ENCODE measurements at regions not wholly inside any gene's neighbourhood (a gene's known extent, or its start where the extent isn't known, plus 50 kb on each side); places are given as distances from the start of the nearest gene placed in this dataset.

GRCh38 chr13:107968470-107968869 lies 246.9 kb downstream of the LIG4 start:
- no peak overlapping the region for H3K27ac Mint-ChIP-seq
- H3K4me1 Mint-ChIP-seq, result no peaks in the 10 kb centered on the region
- DNase-seq (no peak), ATAC-seq (ENCODE audit: low read depth in 2 of 2) (no peak)
- Histone ChIP-seq H3K4me1 (ENCODE audit: control insufficient read depth, insufficient read depth, low read length, poor library complexity, severe bottlenecking) (no peaks in the 10 kb centered on the region), H3K9me3 (ENCODE audit: control insufficient read depth in 2 of 2, low read length in 2 of 2) (no peaks in the 10 kb centered on the region), H3K27me3 (ENCODE audit: control insufficient read depth, insufficient read depth, low read length) (no peaks in the 10 kb centered on the region), H3K27ac (ENCODE audit: insufficient read depth, low read length, poor library complexity, severe bottlenecking) (no peak overlapping the region), H3K36me3 (ENCODE audit: control insufficient read depth, insufficient read depth, low read length) (no peaks in the 10 kb centered on the region), H3K4me3 (ENCODE audit: low read depth, low read length) (no peak overlapping the region)
- peaks cover 0 to 14% (median 5%) of the 10 kb centered on the region in 7 donors for H3K9me3 Mint-ChIP-seq
- H3K27me3 Mint-ChIP-seq, result no peaks in the 10 kb centered on the region
- H3K36me3 Mint-ChIP-seq, result no peaks in the 10 kb centered on the region
- no peak overlapping the region for H3K4me3 Mint-ChIP-seq

DNA sequence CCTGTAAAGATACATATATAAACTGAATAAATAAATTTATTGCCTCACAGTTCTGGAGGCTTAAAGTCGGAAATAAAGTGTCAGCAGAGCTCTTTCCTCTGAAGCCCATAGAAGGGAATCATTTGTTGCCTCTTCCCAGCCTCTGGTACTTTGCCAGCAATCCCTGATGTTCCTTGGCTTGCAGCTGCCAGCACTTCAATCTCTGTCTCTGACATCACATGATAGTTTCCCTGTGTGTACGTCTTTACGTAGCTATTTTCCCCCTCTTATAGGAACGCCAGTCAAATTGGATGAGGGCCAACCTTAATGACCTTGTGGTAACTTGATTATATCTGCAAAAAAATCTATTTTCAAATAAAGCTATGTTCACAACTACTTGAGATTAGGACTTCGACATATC lies 250.9 kb downstream of the LIG4 start:
- no peaks in the 10 kb centered on the region for H3K27me3 Mint-ChIP-seq
- H3K36me3 Mint-ChIP-seq, result no peaks in the 10 kb centered on the region
- no peak overlapping the region for H3K27ac Mint-ChIP-seq

DNA sequence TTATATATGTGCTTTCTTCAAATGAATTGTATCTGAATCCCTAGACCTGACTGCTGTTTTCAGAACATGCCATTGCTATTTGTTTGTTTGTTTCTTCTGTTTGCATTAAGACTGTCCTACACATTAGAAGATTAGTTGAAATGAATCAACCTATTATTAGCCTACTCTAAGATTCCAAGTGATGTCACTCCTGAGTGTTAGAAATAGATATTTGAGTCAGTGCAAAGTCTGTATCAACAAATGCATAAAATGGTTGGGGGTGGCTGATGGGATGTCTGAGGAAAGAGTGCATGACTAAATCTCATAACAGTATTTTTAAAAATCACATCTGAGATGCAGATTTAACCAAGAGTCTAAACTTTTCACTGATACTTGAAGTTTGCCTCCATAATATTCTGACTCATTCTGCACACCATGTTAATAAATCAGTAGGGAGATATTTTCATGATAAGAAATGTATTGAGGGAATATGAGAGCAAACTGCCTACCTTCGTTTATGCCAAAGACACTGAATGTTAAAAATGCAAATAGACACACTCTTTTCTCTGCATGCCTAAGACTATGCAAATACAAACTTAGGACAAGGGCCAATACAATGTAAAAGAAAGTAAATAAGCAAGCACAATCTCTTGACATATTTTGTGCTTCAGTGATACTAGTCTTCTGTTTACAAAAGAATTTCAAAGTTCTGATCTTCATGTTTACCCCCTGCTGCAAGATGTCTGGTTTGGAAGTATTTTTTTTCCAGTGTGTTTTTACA lies 253.3 kb downstream of the LIG4 start:
- ATAC-seq (ENCODE audit: low read depth in 2 of 2) (no peak), DNase-seq (no peak)
- Mint-ChIP-seq H3K27ac (no peak overlapping the region), H3K4me3 (no peak overlapping the region), H3K27me3 (no peaks in the 10 kb centered on the region), H3K9me3 (peaks cover 0 to 15% (median 4%) of the 10 kb centered on the region in 7 donors), H3K36me3 (no peaks in the 10 kb centered on the region), H3K4me1 (no peaks in the 10 kb centered on the region)
- Histone ChIP-seq H3K4me1 (ENCODE audit: control insufficient read depth, insufficient read depth, low read length, poor library complexity, severe bottlenecking) (no peaks in the 10 kb centered on the region), H3K4me3 (ENCODE audit: low read depth, low read length) (no peak overlapping the region), H3K36me3 (ENCODE audit: control insufficient read depth, insufficient read depth, low read length) (no peaks in the 10 kb centered on the region), H3K9me3 (ENCODE audit: control insufficient read depth in 2 of 2, low read length in 2 of 2) (no peaks in the 10 kb centered on the region), H3K27ac (ENCODE audit: insufficient read depth, low read length, poor library complexity, severe bottlenecking) (no peak overlapping the region), H3K27me3 (ENCODE audit: control insufficient read depth, insufficient read depth, low read length) (no peaks in the 10 kb centered on the region)

More for the DNA sequence above, 250.9 kb downstream of the LIG4 start:
- ATAC-seq (ENCODE audit: low read depth in 2 of 2), result no peak
- H3K4me3 ChIP-seq (ENCODE audit: low read depth, low read length), result no peak overlapping the region
- Mint-ChIP-seq H3K9me3 (peaks cover 0 to 15% (median 5%) of the 10 kb centered on the region in 7 donors), H3K4me1 (no peaks in the 10 kb centered on the region), H3K4me3 (no peak overlapping the region)
- no peak for DNase-seq
- H3K4me1 ChIP-seq (ENCODE audit: control insufficient read depth, insufficient read depth, low read length, poor library complexity, severe bottlenecking), result no peaks in the 10 kb centered on the region
- no peaks in the 10 kb centered on the region for H3K36me3 ChIP-seq (ENCODE audit: control insufficient read depth, insufficient read depth, low read length)
- no peaks in the 10 kb centered on the region for H3K27me3 ChIP-seq (ENCODE audit: control insufficient read depth, insufficient read depth, low read length)
- H3K27ac ChIP-seq (ENCODE audit: insufficient read depth, low read length, poor library complexity, severe bottlenecking), result no peak overlapping the region
- H3K9me3 ChIP-seq (ENCODE audit: control insufficient read depth in 2 of 2, low read length in 2 of 2), result no peaks in the 10 kb centered on the region

DNA sequence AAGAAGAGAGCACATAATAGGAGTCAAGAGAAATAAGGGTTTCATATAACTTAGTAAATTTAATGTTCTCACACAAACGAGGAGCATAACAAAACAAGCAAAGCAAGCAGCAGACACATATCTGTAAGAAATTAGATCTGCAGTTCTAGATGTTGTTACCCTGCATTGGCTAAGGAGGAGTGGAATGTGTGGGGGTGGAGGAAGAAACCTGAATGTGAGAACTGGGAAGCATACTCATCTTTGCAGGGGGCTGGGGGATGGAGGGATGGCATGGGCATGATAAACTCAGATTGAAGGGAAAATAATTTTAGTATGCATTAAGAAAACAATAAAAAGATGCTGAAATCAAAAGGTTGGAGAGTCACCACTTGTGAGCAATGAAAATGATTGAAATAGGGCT lies 255.0 kb downstream of the LIG4 start:
- Histone ChIP-seq H3K4me1 (ENCODE audit: control insufficient read depth, insufficient read depth, low read length, poor library complexity, severe bottlenecking) (no peaks in the 10 kb centered on the region), H3K36me3 (ENCODE audit: control insufficient read depth, insufficient read depth, low read length) (no peaks in the 10 kb centered on the region), H3K4me3 (ENCODE audit: low read depth, low read length) (no peak overlapping the region), H3K9me3 (ENCODE audit: control insufficient read depth in 2 of 2, low read length in 2 of 2) (no peaks in the 10 kb centered on the region), H3K27me3 (ENCODE audit: control insufficient read depth, insufficient read depth, low read length) (no peaks in the 10 kb centered on the region), H3K27ac (ENCODE audit: insufficient read depth, low read length, poor library complexity, severe bottlenecking) (no peak overlapping the region)
- ATAC-seq (ENCODE audit: low read depth in 2 of 2), result no peak
- H3K4me1 Mint-ChIP-seq, result no peaks in the 10 kb centered on the region
- no peaks in the 10 kb centered on the region for H3K36me3 Mint-ChIP-seq
- H3K27me3 Mint-ChIP-seq, result no peaks in the 10 kb centered on the region
- peaks cover 0 to 16% (median 4%) of the 10 kb centered on the region in 7 donors for H3K9me3 Mint-ChIP-seq
- H3K4me3 Mint-ChIP-seq, result no peak overlapping the region
- no peak for DNase-seq
- H3K27ac Mint-ChIP-seq, result no peak overlapping the region

DNA sequence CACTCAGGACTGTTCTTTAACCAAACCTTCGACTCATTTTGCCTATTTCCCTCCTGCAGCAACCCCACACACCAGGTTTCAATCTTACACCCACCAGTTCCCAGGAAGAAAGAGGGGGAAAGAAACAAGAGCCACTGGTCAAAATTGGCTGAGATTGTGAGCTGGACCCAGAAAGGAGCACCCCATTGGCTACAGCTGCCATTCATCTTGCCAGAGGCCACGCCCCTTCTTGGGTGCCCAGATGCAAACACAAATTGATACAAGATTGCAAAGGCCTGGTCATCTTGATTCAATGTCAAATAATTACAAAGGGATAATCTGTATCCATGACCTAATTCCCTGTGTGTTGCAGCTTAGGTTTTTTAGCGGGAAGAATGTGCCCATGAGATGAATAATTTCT lies 258.4 kb downstream of the LIG4 start:
- ATAC-seq (ENCODE audit: low read depth in 2 of 2) (no peak), DNase-seq (no peak)
- no peaks in the 10 kb centered on the region for H3K36me3 ChIP-seq (ENCODE audit: control insufficient read depth, insufficient read depth, low read length)
- no peak overlapping the region for H3K27ac ChIP-seq (ENCODE audit: insufficient read depth, low read length, poor library complexity, severe bottlenecking)
- Mint-ChIP-seq H3K4me1 (no peaks in the 10 kb centered on the region), H3K27ac (no peak overlapping the region), H3K27me3 (no peaks in the 10 kb centered on the region), H3K9me3 (peaks cover 0 to 15% (median 5%) of the 10 kb centered on the region in 7 donors), H3K4me3 (no peak overlapping the region), H3K36me3 (no peaks in the 10 kb centered on the region)
- no peaks in the 10 kb centered on the region for H3K9me3 ChIP-seq (ENCODE audit: control insufficient read depth in 2 of 2, low read length in 2 of 2)
- no peak overlapping the region for H3K4me3 ChIP-seq (ENCODE audit: low read depth, low read length)
- H3K4me1 ChIP-seq (ENCODE audit: control insufficient read depth, insufficient read depth, low read length, poor library complexity, severe bottlenecking), result no peaks in the 10 kb centered on the region
- no peaks in the 10 kb centered on the region for H3K27me3 ChIP-seq (ENCODE audit: control insufficient read depth, insufficient read depth, low read length)

DNA sequence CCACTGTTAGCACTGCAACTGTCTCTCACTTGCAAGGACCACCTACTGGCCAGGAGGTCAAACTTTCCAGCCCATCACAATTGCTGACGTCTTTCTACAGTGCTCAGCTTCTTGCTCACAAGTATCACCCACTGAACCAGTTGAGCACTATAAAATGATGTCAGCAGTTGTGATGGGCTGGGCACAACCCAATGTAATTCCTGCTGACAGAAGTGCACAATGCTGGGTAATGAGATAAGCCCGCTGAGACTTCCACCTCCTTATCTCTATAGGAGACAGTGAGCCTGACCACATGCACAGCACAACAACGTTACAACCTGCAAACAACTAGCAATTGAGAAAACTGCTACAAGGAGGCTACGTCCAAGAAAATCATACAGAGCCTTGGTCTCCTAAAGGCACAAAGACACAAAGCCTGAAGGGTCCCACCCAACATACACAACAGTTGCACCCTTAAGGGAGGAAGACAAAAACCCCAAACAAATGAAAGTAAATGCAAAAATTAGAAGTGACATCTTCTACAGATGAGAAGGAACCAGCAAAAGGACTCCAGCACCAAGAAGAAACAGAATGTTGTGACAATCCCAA lies 273.2 kb downstream of the LIG4 start:
- H3K27me3 Mint-ChIP-seq, result no peaks in the 10 kb centered on the region
- DNase-seq (no peak), ATAC-seq (ENCODE audit: low read depth in 2 of 2) (no peak)
- no peaks in the 10 kb centered on the region for H3K36me3 Mint-ChIP-seq
- H3K27me3 ChIP-seq (ENCODE audit: control insufficient read depth, insufficient read depth, low read length), result no peaks in the 10 kb centered on the region
- H3K4me3 ChIP-seq (ENCODE audit: low read depth, low read length), result no peak overlapping the region
- H3K9me3 Mint-ChIP-seq, result peaks cover 0 to 29% (median 8%) of the 10 kb centered on the region in 7 donors
- no peaks in the 10 kb centered on the region for H3K36me3 ChIP-seq (ENCODE audit: control insufficient read depth, insufficient read depth, low read length)
- no peak overlapping the region for H3K27ac Mint-ChIP-seq
- peaks cover 0 to 5% of the 10 kb centered on the region in 2 experiments for H3K9me3 ChIP-seq (ENCODE audit: control insufficient read depth in 2 of 2, low read length in 2 of 2)
- no peak overlapping the region for H3K4me3 Mint-ChIP-seq
- H3K27ac ChIP-seq (ENCODE audit: insufficient read depth, low read length, poor library complexity, severe bottlenecking), result no peak overlapping the region
- H3K4me1 ChIP-seq (ENCODE audit: control insufficient read depth, insufficient read depth, low read length, poor library complexity, severe bottlenecking), result no peaks in the 10 kb centered on the region
- H3K4me1 Mint-ChIP-seq, result no peaks in the 10 kb centered on the region

DNA sequence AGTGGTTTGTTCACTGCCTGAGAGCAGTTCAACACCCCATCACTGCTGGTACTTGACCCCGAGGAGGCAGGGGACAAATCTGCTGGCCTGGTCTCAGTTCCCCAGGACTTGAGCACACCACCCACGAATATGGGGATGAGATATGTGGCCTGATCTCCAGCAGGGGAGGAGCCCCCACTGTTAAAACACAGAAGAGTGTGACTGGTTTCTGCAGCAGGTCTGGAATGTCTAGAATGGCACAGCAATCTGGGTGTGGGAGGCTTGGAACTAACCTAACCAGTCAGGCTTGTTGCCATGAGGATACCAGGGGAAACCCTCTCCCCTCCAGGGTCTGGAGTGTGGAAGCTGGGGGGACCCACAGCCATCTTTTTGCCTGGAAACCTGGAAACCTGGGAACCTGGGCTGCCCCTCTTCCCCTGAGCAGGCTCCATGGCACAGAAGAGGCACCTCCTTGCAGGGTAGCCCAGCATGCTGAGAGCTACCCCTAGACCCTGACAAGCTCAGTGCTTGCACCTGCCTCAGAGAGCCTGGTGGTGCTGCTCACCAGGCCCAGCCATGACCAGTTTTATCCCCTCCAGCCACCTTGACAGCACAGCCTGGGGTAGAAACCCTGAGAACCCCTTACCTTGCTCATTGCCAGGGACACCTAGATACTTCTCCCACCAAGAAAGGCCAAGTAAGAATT lies 273.8 kb downstream of the LIG4 start:
- no peak for DNase-seq
- H3K4me1 ChIP-seq (ENCODE audit: control insufficient read depth, insufficient read depth, low read length, poor library complexity, severe bottlenecking), result no peaks in the 10 kb centered on the region
- peaks cover 0 to 27% (median 8%) of the 10 kb centered on the region in 7 donors for H3K9me3 Mint-ChIP-seq
- H3K36me3 ChIP-seq (ENCODE audit: control insufficient read depth, insufficient read depth, low read length), result no peaks in the 10 kb centered on the region
- H3K27ac Mint-ChIP-seq, result no peak overlapping the region
- no peaks in the 10 kb centered on the region for H3K27me3 Mint-ChIP-seq
- no peaks in the 10 kb centered on the region for H3K4me1 Mint-ChIP-seq
- H3K36me3 Mint-ChIP-seq, result no peaks in the 10 kb centered on the region
- no peaks in the 10 kb centered on the region for H3K27me3 ChIP-seq (ENCODE audit: control insufficient read depth, insufficient read depth, low read length)
- H3K27ac ChIP-seq (ENCODE audit: insufficient read depth, low read length, poor library complexity, severe bottlenecking), result no peak overlapping the region
- H3K4me3 Mint-ChIP-seq, result no peak overlapping the region
- ATAC-seq (ENCODE audit: low read depth in 2 of 2), result no peak
- no peak overlapping the region for H3K4me3 ChIP-seq (ENCODE audit: low read depth, low read length)
- H3K9me3 ChIP-seq (ENCODE audit: control insufficient read depth in 2 of 2, low read length in 2 of 2), result peaks cover 0 to 5% of the 10 kb centered on the region in 2 experiments

All from CD4-positive, CD25-positive, alpha-beta regulatory T cell (primary cell).